Suppressor macrophage treated with lipopolysaccharide for 4 hours (primary cell): ENCODE measurements at regions not wholly inside any gene's neighbourhood (a gene's known extent, or its start where the extent isn't known, plus 50 kb on each side); places are given as distances from the start of the nearest gene placed in this dataset.

ENCODE experiments used
- DNase-seq: peaks from one replicate; pipeline ENCODE4 v3.0.0-alpha.2; 2020

GRCh38 chr4:24720436-24720835 is 74.9 kb upstream of the SOD3 start:
- no peak for DNase-seq

DNA sequence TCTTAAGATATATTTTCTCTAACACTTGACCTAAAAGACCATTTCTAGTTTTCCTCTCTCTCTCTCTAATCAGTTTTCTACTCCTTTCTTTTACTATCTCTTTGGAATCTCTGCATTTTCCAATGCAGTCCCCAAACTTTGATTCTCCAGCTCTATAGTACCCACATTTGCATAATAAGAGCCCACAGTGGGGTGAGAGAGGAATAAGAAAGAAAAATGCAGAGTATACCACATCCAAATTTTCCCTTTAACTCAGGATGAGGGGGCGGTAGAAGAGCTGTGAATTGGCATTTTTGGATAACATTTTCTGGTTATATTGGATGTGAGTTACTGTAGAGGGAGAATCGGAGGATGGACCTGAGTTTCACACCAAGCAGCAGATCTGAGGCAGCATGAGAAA is 74.4 kb upstream of the SOD3 start:
- no peak for DNase-seq

DNA sequence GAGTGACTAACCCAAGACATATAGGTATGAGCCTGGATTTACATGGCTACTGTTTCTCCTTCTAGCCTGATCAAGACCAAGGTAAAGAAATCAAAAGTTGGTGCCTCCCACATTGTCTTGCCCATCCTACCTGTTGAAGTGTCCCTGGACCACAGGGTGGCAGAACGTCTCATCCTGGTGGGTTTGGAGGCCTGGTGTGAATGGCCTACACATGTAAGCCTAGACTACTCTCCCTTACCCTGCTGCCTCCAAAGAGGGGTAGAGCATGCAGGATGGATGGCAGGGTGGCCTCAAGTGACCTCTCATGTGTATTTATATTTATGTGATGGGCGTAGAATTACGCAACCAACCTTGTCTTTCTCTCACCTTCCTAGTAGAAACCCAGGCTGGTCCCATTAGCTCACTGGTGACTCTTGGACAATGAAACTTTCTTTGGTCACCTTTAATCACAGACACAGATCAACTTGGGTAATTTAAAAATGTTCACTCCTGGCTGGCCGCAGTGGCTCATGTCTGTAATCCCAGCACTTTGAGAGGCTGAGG is 73.3 kb upstream of the SOD3 start:
- DNase-seq = no peak

- DNase-seq = no peak
Measured at GRCh38 chr4:24727390-24728224, 67.8 kb upstream of the SOD3 start.

DNA sequence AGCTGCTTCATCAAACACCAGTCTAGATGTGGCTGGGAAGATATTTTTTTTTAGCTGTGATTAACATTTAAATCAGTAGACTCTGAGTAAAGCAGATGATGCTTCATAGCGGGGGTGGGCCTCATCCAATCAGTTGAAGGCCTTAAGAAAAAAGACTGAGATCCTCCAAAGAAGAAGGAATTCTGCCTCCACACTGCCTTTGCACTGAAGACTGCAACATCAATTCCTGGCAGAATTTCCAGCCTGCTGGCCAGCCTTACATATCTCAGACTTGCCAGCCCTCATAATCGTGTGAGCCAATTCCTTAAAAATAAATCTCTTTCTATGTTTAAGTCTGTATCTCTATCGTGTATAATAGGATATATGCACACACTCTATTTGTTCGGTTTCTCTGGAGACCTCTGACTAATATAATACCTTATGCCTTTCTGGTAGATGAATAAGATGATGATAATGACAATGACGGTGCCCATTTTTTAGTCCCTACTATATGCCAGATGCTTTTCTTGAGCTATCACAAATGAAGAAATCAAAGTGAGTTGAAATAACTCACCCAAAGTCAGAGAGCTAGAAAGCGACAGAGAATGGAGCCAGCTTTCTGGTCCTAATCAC is 66.1 kb upstream of the SOD3 start:
- DNase-seq = no peak

- DNase-seq = no peak
Measured at GRCh38 chr4:24730256-24731001, 64.9 kb upstream of the SOD3 start.

DNA sequence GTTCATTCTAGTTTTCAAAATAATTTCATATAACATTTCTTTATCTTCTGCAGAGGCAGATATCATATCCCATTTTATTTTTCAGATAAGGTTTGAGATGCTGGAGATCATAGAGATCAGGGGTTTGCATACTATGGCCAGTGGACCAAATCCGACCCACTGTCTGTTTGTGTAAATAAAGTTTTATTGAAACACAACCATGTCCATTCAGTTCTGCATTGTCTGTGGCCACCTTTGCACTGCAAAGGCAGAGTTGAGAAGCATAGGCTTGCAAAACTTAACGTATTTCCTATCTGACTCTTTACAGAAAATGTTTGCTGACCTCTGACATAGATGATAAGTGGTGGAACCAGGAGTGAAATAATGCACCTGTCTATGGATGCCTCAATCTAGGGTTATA is 63.9 kb upstream of the SOD3 start:
- DNase-seq = no peak

- no peak for DNase-seq
Measured at GRCh38 chr4:24734511-24734910, 60.9 kb upstream of the SOD3 start.

DNA sequence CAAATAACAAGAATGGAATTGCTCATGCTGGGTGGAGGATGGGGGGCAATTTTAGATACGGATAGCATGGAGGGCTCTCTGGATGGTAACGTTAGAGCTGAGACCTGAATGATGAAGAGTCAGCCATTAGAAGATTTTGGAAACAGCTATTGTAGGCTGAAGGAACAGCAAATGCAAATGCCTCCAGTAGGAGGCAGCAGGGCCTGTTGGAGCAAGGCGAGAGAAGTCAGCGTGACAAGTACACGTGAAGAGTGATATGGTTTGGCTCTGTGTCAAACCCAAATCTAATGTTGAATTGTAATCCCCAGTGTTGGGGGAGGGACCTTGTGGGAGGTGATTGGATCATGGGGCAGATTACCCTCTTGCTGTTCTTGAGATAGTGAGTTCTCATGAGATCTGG is 59.3 kb upstream of the SOD3 start:
- DNase-seq = peak; percentile 17

DNA sequence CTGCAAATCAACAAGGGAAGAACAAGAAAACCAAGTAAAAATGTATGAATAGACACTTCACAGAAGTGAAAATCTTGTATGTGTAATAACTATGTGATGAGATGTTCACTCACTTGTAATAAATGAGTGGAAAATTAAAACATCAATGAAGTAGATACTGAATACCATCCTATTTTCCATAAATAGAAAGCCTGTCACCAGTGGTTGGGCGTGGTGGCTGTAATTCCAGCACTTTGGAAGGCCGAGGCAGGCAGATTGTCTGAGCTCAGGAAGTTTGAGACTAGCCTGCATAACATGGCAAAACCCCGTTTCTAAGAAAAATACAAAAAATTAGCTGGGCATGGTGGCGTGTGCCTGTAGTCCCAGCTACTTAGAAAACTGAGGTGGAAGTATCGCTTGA is 53.5 kb upstream of the SOD3 start:
- DNase-seq = no peak

DNA sequence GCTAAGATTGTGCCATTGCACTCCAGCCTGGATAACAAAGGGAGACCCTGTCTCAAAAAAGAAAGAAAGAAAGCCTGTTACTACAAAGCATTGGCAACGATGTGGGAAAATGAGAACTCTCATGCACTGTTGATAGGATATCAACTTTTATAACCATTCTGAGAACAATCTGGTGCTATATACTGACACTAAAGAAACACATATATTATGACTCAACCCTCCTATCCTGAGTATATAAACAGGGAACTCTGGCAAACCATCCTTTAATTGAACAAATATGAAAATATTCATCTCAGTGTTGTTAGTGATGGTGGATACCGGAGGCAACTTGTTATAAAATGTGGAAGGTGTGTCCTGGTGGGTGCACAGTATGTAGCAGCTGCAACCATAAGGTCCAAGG is 53.0 kb upstream of the SOD3 start:
- no peak for DNase-seq

DNA sequence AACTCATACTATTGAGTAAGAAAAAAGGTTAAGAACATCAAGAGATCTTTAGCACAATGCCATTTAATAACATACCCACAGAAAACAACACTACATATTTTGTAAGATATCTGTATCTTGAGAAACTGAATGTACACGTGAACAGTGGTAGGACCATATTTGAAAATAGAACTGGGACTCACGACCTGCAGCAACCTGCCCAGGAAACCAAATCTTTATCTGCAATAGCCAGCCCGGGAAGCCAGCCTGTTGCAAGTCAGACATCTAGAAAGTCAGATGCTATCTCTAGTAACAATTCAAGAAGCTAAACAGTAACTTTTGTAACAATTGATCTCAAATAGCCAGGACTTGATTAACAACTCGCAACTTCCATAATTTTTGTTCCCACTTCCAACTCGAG is 52.6 kb upstream of the SOD3 start:
- no peak for DNase-seq

DNA sequence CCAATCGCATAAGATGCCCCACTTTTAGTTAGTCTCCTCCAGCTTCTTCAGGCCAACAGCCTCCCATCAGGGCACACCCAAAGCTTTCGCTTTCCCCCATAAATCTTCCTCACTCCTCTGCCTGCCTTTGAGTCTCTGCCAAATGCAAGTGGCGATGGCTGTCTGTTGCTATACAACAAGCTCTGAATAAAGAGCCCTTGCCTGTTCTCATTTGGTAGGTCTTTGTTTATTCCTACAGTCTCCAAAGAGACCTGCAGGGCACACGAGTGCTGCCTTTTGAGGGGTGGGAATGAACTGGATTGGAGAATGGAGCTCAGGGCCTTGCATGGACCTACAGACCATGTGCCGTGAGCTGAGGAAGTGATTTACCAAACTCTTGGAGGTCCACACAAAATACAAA is 52.2 kb upstream of the SOD3 start:
- DNase-seq = no peak

GRCh38 chr4:24743927-24744326 is 51.4 kb upstream of the SOD3 start:
- DNase-seq = no peak

DNA sequence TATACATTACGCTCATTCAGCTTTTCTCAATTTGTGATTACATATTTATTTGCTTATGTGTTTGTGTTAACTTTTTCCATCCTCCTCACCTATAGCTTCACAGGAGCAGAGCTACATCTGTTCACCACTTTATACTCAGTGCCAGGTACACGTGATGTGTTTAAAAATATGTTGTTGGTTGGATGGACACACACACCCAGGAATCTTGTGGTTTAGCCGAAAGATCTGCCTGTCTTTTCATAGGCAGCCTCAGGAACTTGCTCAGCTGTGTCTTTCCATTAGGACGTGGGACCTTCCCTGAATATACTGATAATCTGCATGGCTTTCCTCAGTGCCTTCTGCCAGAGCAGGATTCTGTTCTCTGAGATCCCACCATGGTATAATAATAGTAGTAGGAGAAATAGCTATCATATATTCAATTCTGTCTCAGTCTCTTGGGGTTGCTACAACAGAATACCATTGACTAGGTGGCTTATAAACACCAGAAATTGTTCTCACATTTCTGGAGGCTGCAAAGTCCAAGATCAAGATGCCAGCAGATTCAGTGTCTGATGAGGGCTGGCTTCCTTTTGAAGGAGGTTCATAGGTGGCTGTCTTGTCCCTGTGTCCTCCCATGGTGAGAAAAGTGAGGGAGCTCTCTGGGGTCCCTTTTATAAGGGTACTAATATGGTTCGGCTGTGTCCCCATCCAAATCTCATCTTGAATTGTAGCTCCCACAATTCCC is 50.0 kb upstream of the SOD3 start:
- DNase-seq = no peak
